ENCODE measurements at regions not wholly inside any gene's neighbourhood (a gene's known extent, or its start where the extent isn't known, plus 50 kb on each side); places are given as distances from the start of the nearest gene placed in this dataset.

DNA sequence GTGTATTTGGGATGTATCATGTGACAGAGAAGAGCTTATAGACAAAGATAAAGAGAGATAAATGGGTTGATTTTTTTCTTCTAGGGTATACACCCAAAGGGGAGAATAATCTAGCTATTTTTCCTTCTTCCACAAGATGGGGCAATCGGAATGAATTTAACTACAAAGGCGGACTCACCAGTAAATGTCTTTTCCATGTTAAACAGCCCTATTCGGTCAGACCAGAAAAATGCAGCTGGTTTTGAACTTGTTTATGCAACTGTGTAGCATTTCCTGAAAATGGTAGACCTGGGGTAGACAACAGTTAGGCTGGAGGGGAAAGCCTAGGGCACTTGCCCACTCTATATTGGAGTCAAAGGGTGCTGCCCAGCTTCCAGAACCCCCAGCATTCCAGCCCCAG is 477.1 kb downstream of the TOX3 start:
- peak; percentile 49 for TF ChIP-seq CTCF (conservative IDR thresholded peaks at IDR 0.05; ENCODE audit: low read depth, low read length)
- no peak for DNase-seq (ENCODE audit: low read depth)
- no peak overlapping the region for H3K4me3 ChIP-seq (ENCODE audit: low read depth, low read length)

GRCh38 chr16:52068447-52069074 is 478.4 kb downstream of the TOX3 start:
- peak; percentile 68 for TF ChIP-seq CTCF (conservative IDR thresholded peaks at IDR 0.05; ENCODE audit: low read depth, low read length)
- H3K4me3 ChIP-seq (ENCODE audit: low read depth, low read length): no peak overlapping the region
- no peak for DNase-seq (ENCODE audit: low read depth)

- H3K4me3 ChIP-seq (ENCODE audit: low read depth, low read length): no peak overlapping the region
- no peak for DNase-seq (ENCODE audit: low read depth)
- TF ChIP-seq CTCF (conservative IDR thresholded peaks at IDR 0.05; ENCODE audit: low read depth, low read length): no peak
These were observed 480.0 kb downstream of the TOX3 start for GRCh38 chr16:52066962-52067361.

GRCh38 chr16:52056259-52056658 is 490.7 kb downstream of the TOX3 start:
- no peak for TF ChIP-seq CTCF (conservative IDR thresholded peaks at IDR 0.05; ENCODE audit: low read depth, low read length)
- H3K4me3 ChIP-seq (ENCODE audit: low read depth, low read length): no peak overlapping the region
- no peak for DNase-seq (ENCODE audit: low read depth)

- no peak overlapping the region for H3K4me3 ChIP-seq (ENCODE audit: low read depth, low read length)
- no peak for DNase-seq (ENCODE audit: low read depth)
- no peak for TF ChIP-seq CTCF (conservative IDR thresholded peaks at IDR 0.05; ENCODE audit: low read depth, low read length)
These were observed 491.6 kb downstream of the TOX3 start for GRCh38 chr16:52055381-52055780.

- no peak overlapping the region for H3K4me3 ChIP-seq (ENCODE audit: low read depth, low read length)
- DNase-seq (ENCODE audit: low read depth): no peak
- TF ChIP-seq CTCF (conservative IDR thresholded peaks at IDR 0.05; ENCODE audit: low read depth, low read length): no peak
These were observed 492.6 kb downstream of the TOX3 start for GRCh38 chr16:52054326-52054725.

GRCh38 chr16:52052818-52053217 is 494.1 kb downstream of the TOX3 start:
- no peak for TF ChIP-seq CTCF (conservative IDR thresholded peaks at IDR 0.05; ENCODE audit: low read depth, low read length)
- no peak for DNase-seq (ENCODE audit: low read depth)

More at GRCh38 chr16:52052818-52053217, 494.1 kb downstream of the TOX3 start:
- H3K4me3 ChIP-seq (ENCODE audit: low read depth, low read length): no peak overlapping the region

Measured in epithelial cell of proximal tubule (primary cell).